NCI-H774 (cell line): ENCODE measurements at regions not wholly inside any gene's neighbourhood (a gene's known extent, or its start where the extent isn't known, plus 50 kb on each side); places are given as distances from the start of the nearest gene placed in this dataset.
"Not testable (repeated sequence)": the region's sequence is repeated elsewhere in the genome, so short reads cannot be mapped to it uniquely, and the experiment has no call there.

Experiments
- DNase-seq: peaks from one replicate; lab custom pipeline; 2025; lab: John Stamatoyannopoulos, UW

- DNase-seq, result no peak
These were observed 316.3 kb upstream of the LRRTM4 start for GRCh38 chr2:77838441-77838840.

- no peak for DNase-seq
These were observed 316.9 kb upstream of the LRRTM4 start for GRCh38 chr2:77839102-77839501.

GRCh38 chr2:77862120-77862519 is 339.9 kb upstream of the LRRTM4 start:
- no peak for DNase-seq

- DNase-seq, result no peak
These were observed 342.2 kb upstream of the LRRTM4 start for GRCh38 chr2:77864426-77864825.

- DNase-seq, result no peak
These were observed 344.5 kb upstream of the LRRTM4 start for GRCh38 chr2:77866661-77867060.

- no peak for DNase-seq
These were observed 345.0 kb upstream of the LRRTM4 start for GRCh38 chr2:77867146-77867545.

GRCh38 chr2:77873506-77873905 is 351.3 kb upstream of the LRRTM4 start:
- no peak for DNase-seq

GRCh38 chr2:77900211-77900610 is 378.0 kb upstream of the LRRTM4 start:
- not testable (repeated sequence) for DNase-seq

GRCh38 chr2:77910136-77910535 is 388.0 kb upstream of the LRRTM4 start:
- no peak for DNase-seq

GRCh38 chr2:77920838-77921366 is 398.7 kb upstream of the LRRTM4 start:
- DNase-seq, result no peak

GRCh38 chr2:77922567-77922966 is 400.4 kb upstream of the LRRTM4 start:
- no peak for DNase-seq

- DNase-seq, result no peak
These were observed 415.2 kb upstream of the LRRTM4 start for GRCh38 chr2:77937366-77937765.

- no peak for DNase-seq
These were observed 416.3 kb upstream of the LRRTM4 start for GRCh38 chr2:77938462-77938861.

GRCh38 chr2:77939370-77939769 is 417.2 kb upstream of the LRRTM4 start:
- DNase-seq, result no peak

GRCh38 chr2:77939801-77940200 is 417.6 kb upstream of the LRRTM4 start:
- no peak for DNase-seq

GRCh38 chr2:77954931-77955330 is 432.8 kb upstream of the LRRTM4 start:
- no peak for DNase-seq

GRCh38 chr2:77962943-77963342 is 440.8 kb upstream of the LRRTM4 start:
- DNase-seq, result no peak

- no peak for DNase-seq
These were observed 455.4 kb upstream of the LRRTM4 start for GRCh38 chr2:77977471-77978063.

- DNase-seq, result no peak
These were observed 473.0 kb upstream of the LRRTM4 start for GRCh38 chr2:77995161-77995560.

- no peak for DNase-seq
These were observed 477.2 kb upstream of the LRRTM4 start for GRCh38 chr2:77999376-77999775.

GRCh38 chr2:78009289-78009688 is 487.1 kb upstream of the LRRTM4 start:
- no peak for DNase-seq

- no peak for DNase-seq
These were observed 489.1 kb upstream of the LRRTM4 start for GRCh38 chr2:78011251-78011650.

GRCh38 chr2:78020491-78020890 is 498.3 kb upstream of the LRRTM4 start:
- no peak for DNase-seq

- DNase-seq, result no peak
These were observed 501.2 kb upstream of the LRRTM4 start for GRCh38 chr2:78023356-78023755.
